Hypothalamus (tissue), 51 donors: ENCODE measurements at regions not wholly inside any gene's neighbourhood (a gene's known extent, or its start where the extent isn't known, plus 50 kb on each side); places are given as distances from the start of the nearest gene placed in this dataset.

Source experiments
- DNase-seq, 51 donors: peaks; one replicate each; lab custom pipeline; 2025; lab: John Stamatoyannopoulos, UW

GRCh38 chr7:35537067-35538023 lies 157.6 kb downstream of the HERPUD2 start:
- peak in 48 of 51 donors; percentile 3 to 83 (median 49) for DNase-seq

GRCh38 chr7:35536396-35536826 lies 158.5 kb downstream of the HERPUD2 start:
- no peak for DNase-seq

- no peak for DNase-seq
Observed at GRCh38 chr7:35533902-35534301, 161.0 kb downstream of the HERPUD2 start.

GRCh38 chr7:35530124-35531109 lies 164.5 kb downstream of the HERPUD2 start:
- DNase-seq, result no peak

- no peak for DNase-seq
Observed at GRCh38 chr7:35529713-35530112, 165.2 kb downstream of the HERPUD2 start.

GRCh38 chr7:35528381-35528977 lies 166.5 kb downstream of the HERPUD2 start:
- DNase-seq, result no peak

- DNase-seq, result no peak
Observed at GRCh38 chr7:35526645-35527044, 168.3 kb downstream of the HERPUD2 start.

- DNase-seq, result no peak
Observed at GRCh38 chr7:35524112-35524804, 170.7 kb downstream of the HERPUD2 start.

GRCh38 chr7:35523292-35523691 lies 171.6 kb downstream of the HERPUD2 start:
- no peak for DNase-seq

GRCh38 chr7:35522697-35523096 lies 172.2 kb downstream of the HERPUD2 start:
- DNase-seq, result no peak

- no peak for DNase-seq
Observed at GRCh38 chr7:35521941-35522340, 173.0 kb downstream of the HERPUD2 start.

GRCh38 chr7:35520810-35521625 lies 173.9 kb downstream of the HERPUD2 start:
- no peak for DNase-seq

GRCh38 chr7:35519971-35520809 lies 174.7 kb downstream of the HERPUD2 start:
- peak in 32 of 51 donors; percentile 2 to 62 (median 30) for DNase-seq

- DNase-seq, result no peak
Observed at GRCh38 chr7:35518767-35519166, 176.2 kb downstream of the HERPUD2 start.

GRCh38 chr7:35516498-35516897 lies 178.4 kb downstream of the HERPUD2 start:
- DNase-seq, result no peak

GRCh38 chr7:35513828-35514227 lies 181.1 kb downstream of the HERPUD2 start:
- no peak for DNase-seq

- no peak for DNase-seq
Observed at GRCh38 chr7:35513195-35513594, 181.7 kb downstream of the HERPUD2 start.

GRCh38 chr7:35512716-35513115 lies 182.2 kb downstream of the HERPUD2 start:
- DNase-seq, result peak in 10 of 51 donors; percentile 2 to 31 (median 8)
